ENCODE measurements at regions not wholly inside any gene's neighbourhood (a gene's known extent, or its start where the extent isn't known, plus 50 kb on each side); places are given as distances from the start of the nearest gene placed in this dataset.

DNA sequence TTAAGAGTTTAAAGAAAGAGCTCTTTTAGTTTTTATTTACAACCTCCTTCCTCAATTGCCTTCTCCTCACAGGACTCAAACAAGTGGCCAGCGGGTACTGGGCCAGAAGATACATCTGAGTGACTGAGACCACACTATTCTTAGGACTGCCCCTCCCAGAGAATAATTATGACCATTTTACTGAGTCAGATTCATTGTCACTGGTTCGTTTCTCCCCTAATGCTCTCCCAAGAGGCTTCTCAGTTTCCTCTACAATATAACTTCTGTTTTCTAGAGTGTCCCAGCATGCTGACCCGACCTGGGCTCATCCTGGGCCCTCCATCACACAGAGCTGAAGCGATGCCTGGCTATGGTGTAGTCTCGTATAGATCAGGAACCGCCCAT is 279.9 kb downstream of the CD83 start:
- TF ChIP-seq SMC3 (conservative IDR thresholded peaks at IDR 0.05; ENCODE audit: poor library complexity) (no peak), MXI1 (conservative IDR thresholded peaks at IDR 0.05; ENCODE audit: poor library complexity, severe bottlenecking) (no peak), EZH2 (IDR thresholded peaks at IDR 0.05; ENCODE audit: borderline replicate concordance, insufficient read depth, low read length, poor library complexity, severe bottlenecking) (no peak), TAF1 (IDR thresholded peaks at IDR 0.05; ENCODE audit: low read depth) (no peak)
- TF ChIP-seq, protein P1, sequence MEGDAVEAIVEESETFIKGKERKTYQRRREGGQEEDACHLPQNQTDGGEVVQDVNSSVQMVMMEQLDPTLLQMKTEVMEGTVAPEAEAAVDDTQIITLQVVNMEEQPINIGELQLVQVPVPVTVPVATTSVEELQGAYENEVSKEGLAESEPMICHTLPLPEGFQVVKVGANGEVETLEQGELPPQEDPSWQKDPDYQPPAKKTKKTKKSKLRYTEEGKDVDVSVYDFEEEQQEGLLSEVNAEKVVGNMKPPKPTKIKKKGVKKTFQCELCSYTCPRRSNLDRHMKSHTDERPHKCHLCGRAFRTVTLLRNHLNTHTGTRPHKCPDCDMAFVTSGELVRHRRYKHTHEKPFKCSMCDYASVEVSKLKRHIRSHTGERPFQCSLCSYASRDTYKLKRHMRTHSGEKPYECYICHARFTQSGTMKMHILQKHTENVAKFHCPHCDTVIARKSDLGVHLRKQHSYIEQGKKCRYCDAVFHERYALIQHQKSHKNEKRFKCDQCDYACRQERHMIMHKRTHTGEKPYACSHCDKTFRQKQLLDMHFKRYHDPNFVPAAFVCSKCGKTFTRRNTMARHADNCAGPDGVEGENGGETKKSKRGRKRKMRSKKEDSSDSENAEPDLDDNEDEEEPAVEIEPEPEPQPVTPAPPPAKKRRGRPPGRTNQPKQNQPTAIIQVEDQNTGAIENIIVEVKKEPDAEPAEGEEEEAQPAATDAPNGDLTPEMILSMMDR (IDR thresholded peaks at IDR 0.05; ENCODE audit: poor library complexity, severe bottlenecking), result no peak
